ENCODE measurements at regions not wholly inside any gene's neighbourhood (a gene's known extent, or its start where the extent isn't known, plus 50 kb on each side); places are given as distances from the start of the nearest gene placed in this dataset.

- Mint-ChIP-seq H3K36me3 (peaks cover 4% of the 10 kb centered on the region; the same call in 1 of the 2 replicates), H3K27me3 (ENCODE audit: low read depth) (no peaks in the 10 kb centered on the region), H3K9me3 (peaks cover 26% of the 10 kb centered on the region), H3K27ac (no peak overlapping the region), H3K4me3 (no peak overlapping the region), H3K4me1 (peaks cover 26% of the 10 kb centered on the region)
- no peak for TF ChIP-seq ZNF121 (CRISPR knock-in tag; IDR thresholded peaks at IDR 0.05)
- TF ChIP-seq IRF2 (CRISPR knock-in tag; IDR thresholded peaks at IDR 0.05; ENCODE audit: borderline replicate concordance, low read depth): no peak
- no peak for TF ChIP-seq TCF7 (CRISPR knock-in tag; IDR thresholded peaks at IDR 0.05; ENCODE audit: low read depth)
- TF ChIP-seq RORB (CRISPR knock-in tag; IDR thresholded peaks at IDR 0.05): no peak
- TF ChIP-seq NR1H2 (CRISPR knock-in tag; IDR thresholded peaks at IDR 0.05): no peak
- TF ChIP-seq FOXK1 (CRISPR knock-in tag; IDR thresholded peaks at IDR 0.05): no peak
- no peak for TF ChIP-seq NR3C1 (CRISPR knock-in tag; conservative IDR thresholded peaks at IDR 0.05; ENCODE audit: low read depth)
- TF ChIP-seq ZNF416 (CRISPR knock-in tag; IDR thresholded peaks at IDR 0.05): no peak
- no peak for TF ChIP-seq CBFB (CRISPR knock-in tag; IDR thresholded peaks at IDR 0.05; ENCODE audit: low read depth)
- ChIA-PET POLR2A (no interaction called here), CTCF (interaction anchor here (0.5 kb wide), 1 partner anchor 28 kb away, joined by 3 read pairs; no protein-coding TSS in a partner anchor)
- DNase-seq (ENCODE audit: low spot score): no peak
- no peak for ATAC-seq
Observed at GRCh38 chr3:110133971-110134370, 796.6 kb upstream of the DPPA4 start.

- Mint-ChIP-seq H3K4me3 (no peak overlapping the region), H3K27me3 (ENCODE audit: low read depth) (no peaks in the 10 kb centered on the region), H3K9me3 (peaks cover 15% of the 10 kb centered on the region), H3K4me1 (peaks cover 20% of the 10 kb centered on the region), H3K36me3 (peaks cover 4% of the 10 kb centered on the region; the same call in 1 of the 2 replicates), H3K27ac (no peak overlapping the region)
- ChIA-PET CTCF (no interaction called here), POLR2A (no interaction called here)
- DNase-seq (ENCODE audit: low spot score): no peak
- ATAC-seq: no peak
- TF ChIP-seq USF2 (CRISPR knock-in tag; IDR thresholded peaks at IDR 0.05) (no peak), SOX15 (CRISPR knock-in tag; IDR thresholded peaks at IDR 0.05) (no peak), IRF2 (CRISPR knock-in tag; IDR thresholded peaks at IDR 0.05; ENCODE audit: borderline replicate concordance, low read depth) (no peak), SP1 (CRISPR knock-in tag; conservative IDR thresholded peaks at IDR 0.05) (no peak), ZNF425 (CRISPR knock-in tag; conservative IDR thresholded peaks at IDR 0.05) (no peak), ZNF512 (CRISPR knock-in tag; IDR thresholded peaks at IDR 0.05; ENCODE audit: borderline replicate concordance) (no peak), CBFB (CRISPR knock-in tag; IDR thresholded peaks at IDR 0.05; ENCODE audit: low read depth) (no peak), SMAD3 (CRISPR knock-in tag; IDR thresholded peaks at IDR 0.05; ENCODE audit: borderline replicate concordance) (no peak), FOXJ3 (CRISPR knock-in tag; IDR thresholded peaks at IDR 0.05; ENCODE audit: borderline replicate concordance) (no peak), AR (CRISPR knock-in tag; IDR thresholded peaks at IDR 0.05) (no peak), E2F1 (CRISPR knock-in tag; IDR thresholded peaks at IDR 0.05) (no peak), AFF4 (CRISPR knock-in tag; IDR thresholded peaks at IDR 0.05; ENCODE audit: borderline replicate concordance) (no peak), ZNF416 (CRISPR knock-in tag; IDR thresholded peaks at IDR 0.05) (no peak), GABPB1 (CRISPR knock-in tag; IDR thresholded peaks at IDR 0.05) (no peak), HMGA2 (CRISPR knock-in tag; IDR thresholded peaks at IDR 0.05) (no peak)
Observed at GRCh38 chr3:110139048-110139447, 801.7 kb upstream of the DPPA4 start.

All from WTC11 (cell line).